ENCODE measurements at regions not wholly inside any gene's neighbourhood (a gene's known extent, or its start where the extent isn't known, plus 50 kb on each side); places are given as distances from the start of the nearest gene placed in this dataset.

- TF ChIP-seq, protein P1, sequence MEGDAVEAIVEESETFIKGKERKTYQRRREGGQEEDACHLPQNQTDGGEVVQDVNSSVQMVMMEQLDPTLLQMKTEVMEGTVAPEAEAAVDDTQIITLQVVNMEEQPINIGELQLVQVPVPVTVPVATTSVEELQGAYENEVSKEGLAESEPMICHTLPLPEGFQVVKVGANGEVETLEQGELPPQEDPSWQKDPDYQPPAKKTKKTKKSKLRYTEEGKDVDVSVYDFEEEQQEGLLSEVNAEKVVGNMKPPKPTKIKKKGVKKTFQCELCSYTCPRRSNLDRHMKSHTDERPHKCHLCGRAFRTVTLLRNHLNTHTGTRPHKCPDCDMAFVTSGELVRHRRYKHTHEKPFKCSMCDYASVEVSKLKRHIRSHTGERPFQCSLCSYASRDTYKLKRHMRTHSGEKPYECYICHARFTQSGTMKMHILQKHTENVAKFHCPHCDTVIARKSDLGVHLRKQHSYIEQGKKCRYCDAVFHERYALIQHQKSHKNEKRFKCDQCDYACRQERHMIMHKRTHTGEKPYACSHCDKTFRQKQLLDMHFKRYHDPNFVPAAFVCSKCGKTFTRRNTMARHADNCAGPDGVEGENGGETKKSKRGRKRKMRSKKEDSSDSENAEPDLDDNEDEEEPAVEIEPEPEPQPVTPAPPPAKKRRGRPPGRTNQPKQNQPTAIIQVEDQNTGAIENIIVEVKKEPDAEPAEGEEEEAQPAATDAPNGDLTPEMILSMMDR (conservative IDR thresholded peaks at IDR 0.05), result no peak
- no peak for TF ChIP-seq ZFX (IDR thresholded peaks at IDR 0.05)
These were observed 91.3 kb upstream of the HEY2 start for GRCh38 chr6:125658136-125658535.

All from C4-2B (cell line).